Right cardiac atrium (tissue), 5 donors: ENCODE measurements at regions not wholly inside any gene's neighbourhood (a gene's known extent, or its start where the extent isn't known, plus 50 kb on each side); places are given as distances from the start of the nearest gene placed in this dataset.

Source experiments
- ATAC-seq, 2 donors: fragments of 200-7000 bp; cut with Tn5 transposase; one replicate each; pipeline versions ENCODE4 v1.8.0 to v1.9.1; 2020; ENCODE audit warnings: moderate library complexity in 2 of 2, mild to moderate bottlenecking in 1 of 2
- DNase-seq, 3 donors: peaks; one replicate each; pipeline ENCODE4 v3.0.0-alpha.2; 2020
- H3K27ac ChIP-seq: one replicate; pipeline ENCODE4 v1.5.1; 2013; ENCODE audit warnings: mild to moderate bottlenecking, low read length, control low read depth, moderate library complexity
- H3K27me3 ChIP-seq: one replicate; pipeline ENCODE4 v1.6.1; 2013; ENCODE audit not compliant: control insufficient read depth, insufficient read depth
- H3K4me1 ChIP-seq: one replicate; pipeline ENCODE4 v1.6.1; 2013; ENCODE audit warnings: low read length; ENCODE audit not compliant: control insufficient read depth, insufficient read depth
- H3K4me3 ChIP-seq: one replicate; pipeline ENCODE4 v1.5.1; 2013; ENCODE audit warnings: low read length, control low read depth
- H3K9me3 ChIP-seq: one replicate; pipeline ENCODE4 v1.6.1; 2013; ENCODE audit warnings: low read length; ENCODE audit not compliant: control insufficient read depth
- WGBS: extraction: QIAGEN DNeasy Blood & Tissue Kit; methylation state at CpG from one replicate; pipeline ENCODE4 v1.1.7; 2013; 5-methylcytosine and 5-hydroxymethylcytosine counted together
- intact Hi-C, 4 donors: fragments of 100-400 bp; cut with DNase I; formaldehyde crosslinking; loops; one replicate each; pipeline versions ENCODE4 v1.11.0 to v1.14.0; 2022 to 2023
- donor health status: healthy with polysubstance abuse.
- donor health status: DM: no; HTN: yes; CAD: no.
- donor health status: DM: no; HTN: no; CAD: no.
- donor health status: DM: no; HTN: yes; CAD: no; lungs with severe emphysema.
- donor health status: DM: yes; HTN: yes; CAD: no.

- Histone ChIP-seq H3K4me1 (no peaks in the 10 kb centered on the region), H3K4me3 (no peak overlapping the region), H3K27ac (no peak overlapping the region), H3K27me3 (no peaks in the 10 kb centered on the region), H3K9me3 (no peaks in the 10 kb centered on the region)
- intact Hi-C loops, result no loop called here
- WGBS, result 61% methylated on average over 4 of the region's 4 CpGs
- ATAC-seq, result no peak
- DNase-seq, result no peak
Observed at GRCh38 chr14:62616668-62617067, 428.6 kb downstream of the KCNH5 start.

GRCh38 chr14:62626416-62626815 lies 418.8 kb downstream of the KCNH5 start:
- Histone ChIP-seq H3K27ac (no peak overlapping the region), H3K9me3 (no peaks in the 10 kb centered on the region), H3K4me3 (no peak overlapping the region), H3K27me3 (no peaks in the 10 kb centered on the region), H3K4me1 (no peaks in the 10 kb centered on the region)
- no peak for DNase-seq
- WGBS, result 66% methylated on average over 5 of the region's 5 CpGs
- intact Hi-C loops, result no loop called here
- no peak for ATAC-seq

- Histone ChIP-seq H3K27me3 (no peaks in the 10 kb centered on the region), H3K27ac (no peak overlapping the region), H3K4me1 (no peaks in the 10 kb centered on the region), H3K4me3 (no peak overlapping the region), H3K9me3 (no peaks in the 10 kb centered on the region)
- DNase-seq, result no peak
- WGBS, result 69% methylated on average over 9 of the region's 9 CpGs
- intact Hi-C loops, result no loop called here
- ATAC-seq, result no peak
Observed at GRCh38 chr14:62629176-62629725, 416.0 kb downstream of the KCNH5 start.

GRCh38 chr14:62631176-62631575 lies 414.1 kb downstream of the KCNH5 start:
- 62% methylated on average over 3 of the region's 3 CpGs for WGBS
- intact Hi-C loops, result no loop called here
- no peak overlapping the region for H3K27ac ChIP-seq
- no peaks in the 10 kb centered on the region for H3K9me3 ChIP-seq
- DNase-seq (no peak), ATAC-seq (no peak)
- no peaks in the 10 kb centered on the region for H3K4me1 ChIP-seq
- H3K4me3 ChIP-seq, result no peak overlapping the region
- H3K27me3 ChIP-seq, result no peaks in the 10 kb centered on the region

GRCh38 chr14:62632771-62633170 lies 412.5 kb downstream of the KCNH5 start:
- DNase-seq (no peak), ATAC-seq (no peak)
- Histone ChIP-seq H3K27ac (no peak overlapping the region), H3K9me3 (no peaks in the 10 kb centered on the region), H3K27me3 (no peaks in the 10 kb centered on the region), H3K4me3 (no peak overlapping the region), H3K4me1 (no peaks in the 10 kb centered on the region)
- WGBS, result 90% methylated on average over 4 of the region's 4 CpGs
- intact Hi-C loops, result no loop called here

- no peaks in the 10 kb centered on the region for H3K4me1 ChIP-seq
- DNase-seq (no peak), ATAC-seq (no peak)
- no peak overlapping the region for H3K4me3 ChIP-seq
- no peak overlapping the region for H3K27ac ChIP-seq
- intact Hi-C loops, result no loop called here
- no peaks in the 10 kb centered on the region for H3K9me3 ChIP-seq
- 67% methylated on average over 3 of the region's 3 CpGs for WGBS
- H3K27me3 ChIP-seq, result no peaks in the 10 kb centered on the region
Observed at GRCh38 chr14:62645649-62646048, 399.6 kb downstream of the KCNH5 start.
